A673 (cell line): ENCODE measurements at regions not wholly inside any gene's neighbourhood (a gene's known extent, or its start where the extent isn't known, plus 50 kb on each side); places are given as distances from the start of the nearest gene placed in this dataset.

Source experiments
- BruUV-seq: library from RNA; stranded (reverse); fragments of 400-500 nt; replicated peaks from 2 replicates; lab custom pipeline; 2021; lab: Mats Ljungman, UMichigan
- CTCF ChIA-PET: fragments of 300-600 bp; sonication (Branson Sonifier 250); formaldehyde crosslinking; loops from one replicate; lab custom pipeline; 2022; ENCODE audit warnings: antibody characterized with exemption; lab: Charles Lee
- POLR2A ChIA-PET: fragments of 300-600 bp; sonication (Branson Sonifier 250); formaldehyde crosslinking; loops from one replicate; lab custom pipeline; 2022; ENCODE audit warnings: antibody characterized with exemption; ENCODE audit not compliant: low non-redundant PET; lab: Charles Lee
- DNase-seq: peaks from one replicate; pipeline ENCODE4 v3.0.0-alpha.2; 2015; ENCODE audit warnings: low spot score
- H3K27ac ChIP-seq: fragments of 200-600 bp; sonication (generic); 2 replicates; pipeline ENCODE4 v1.5.1; 2016; ENCODE audit warnings: mixed run types, low read depth, mild to moderate bottlenecking, mixed read lengths, antibody characterized with exemption, low read length; ENCODE audit not compliant: poor library complexity, severe bottlenecking
- H3K27me3 ChIP-seq: fragments of 200-600 bp; sonication (generic); replicated peaks from 2 replicates; pipeline ENCODE4 v1.6.1; 2017; ENCODE audit warnings: mixed run types, low read depth, mild to moderate bottlenecking, mixed read lengths, antibody characterized with exemption, low read length; ENCODE audit not compliant: insufficient read depth, poor library complexity
- H3K36me3 ChIP-seq: fragments of 200-600 bp; sonication (generic); 2 replicates; pipeline ENCODE4 v1.6.1; 2016; ENCODE audit warnings: mixed run types, mild to moderate bottlenecking, mixed read lengths, antibody characterized with exemption, low read length; ENCODE audit not compliant: insufficient read depth, poor library complexity, severe bottlenecking
- H3K4me1 ChIP-seq: fragments of 200-600 bp; sonication (generic); 2 replicates; pipeline ENCODE4 v1.6.1; 2017; ENCODE audit warnings: mixed run types, mild to moderate bottlenecking, mixed read lengths, antibody characterized with exemption, low read length; ENCODE audit not compliant: insufficient read depth, poor library complexity, severe bottlenecking
- H3K4me3 ChIP-seq: fragments of 200-600 bp; sonication (generic); 2 replicates; pipeline ENCODE4 v1.5.1; 2016; ENCODE audit warnings: low read depth, mixed run types, mild to moderate bottlenecking, mixed read lengths, low read length; ENCODE audit not compliant: poor library complexity, severe bottlenecking
- H3K9me3 ChIP-seq: fragments of 200-600 bp; sonication (generic); 2 replicates; pipeline ENCODE4 v1.6.1; 2016; ENCODE audit warnings: mixed run types, low read depth, mild to moderate bottlenecking, mixed read lengths, antibody characterized with exemption, low read length; ENCODE audit not compliant: poor library complexity, severe bottlenecking
- CTCF ChIP-seq: fragments of 300-800, 200-600 bp; sonication (generic); conservative IDR thresholded peaks from 2 replicates; pipeline ENCODE4 v1.5.1; 2017; ENCODE audit warnings: low read depth, mild to moderate bottlenecking, antibody characterized with exemption, low read length, moderate library complexity, mixed read lengths
- EZH2 ChIP-seq: fragments of 200-600 bp; sonication (generic); IDR thresholded peaks from 2 replicates; pipeline ENCODE4 v1.6.1; 2017; ENCODE audit warnings: borderline replicate concordance, low read depth, mild to moderate bottlenecking, mixed read lengths, antibody characterized with exemption, low read length; ENCODE audit not compliant: poor library complexity, severe bottlenecking
- intact Hi-C: fragments of 100-400 bp; cut with micrococcal nuclease; formaldehyde crosslinking; loops from one replicate; pipeline ENCODE4 v1.10.0; 2022; ENCODE audit not compliant: unreplicated experiment

GRCh38 chr7:85498031-85498430 lies 311.2 kb upstream of the SEMA3D start:
- Histone ChIP-seq H3K36me3 (no peaks in the 10 kb centered on the region), H3K27me3 (no peaks in the 10 kb centered on the region), H3K9me3 (no peaks in the 10 kb centered on the region), H3K4me1 (peaks cover 5% of the 10 kb centered on the region), H3K4me3 (no peak overlapping the region), H3K27ac (no peak overlapping the region)
- POLR2A ChIA-PET, result no interaction called here
- CTCF ChIA-PET, result no interaction called here
- TF ChIP-seq EZH2, result no peak
- TF ChIP-seq CTCF, result no peak
- no peak for DNase-seq
- intact Hi-C loops, result no loop called here
- BruUV-seq, result no TSS peak

DNA sequence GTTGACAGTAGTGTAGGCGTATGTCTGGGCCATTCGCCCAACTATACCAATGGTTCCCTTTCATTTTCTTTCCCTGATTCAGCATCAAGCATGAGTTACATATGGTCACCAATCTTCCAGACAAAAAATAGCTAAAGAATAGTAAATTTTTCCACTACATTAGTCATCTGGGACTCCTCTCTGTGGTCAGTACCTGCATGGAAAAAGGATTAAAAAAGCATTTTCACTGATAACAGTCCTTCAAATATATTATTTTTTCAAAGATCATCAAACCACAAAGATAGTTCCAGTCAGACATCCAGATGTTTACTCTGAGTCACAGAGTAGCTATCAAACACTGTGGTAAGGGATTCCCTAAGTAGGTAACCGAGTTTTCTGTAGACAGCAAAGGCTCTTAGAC lies 302.6 kb upstream of the SEMA3D start:
- H3K27me3 ChIP-seq, result no peaks in the 10 kb centered on the region
- no TSS peak for BruUV-seq
- no peak overlapping the region for H3K27ac ChIP-seq
- H3K36me3 ChIP-seq, result no peaks in the 10 kb centered on the region
- ChIA-PET CTCF (interaction anchor here (0.6 kb wide), 1 partner anchor 182 kb away, joined by 3 read pairs; no protein-coding TSS in a partner anchor), POLR2A (no interaction called here)
- no peak for TF ChIP-seq CTCF
- no peak for TF ChIP-seq EZH2
- H3K4me3 ChIP-seq, result no peak overlapping the region
- intact Hi-C loops, result no loop called here
- H3K9me3 ChIP-seq, result no peaks in the 10 kb centered on the region
- H3K4me1 ChIP-seq, result no peaks in the 10 kb centered on the region
- no peak for DNase-seq

DNA sequence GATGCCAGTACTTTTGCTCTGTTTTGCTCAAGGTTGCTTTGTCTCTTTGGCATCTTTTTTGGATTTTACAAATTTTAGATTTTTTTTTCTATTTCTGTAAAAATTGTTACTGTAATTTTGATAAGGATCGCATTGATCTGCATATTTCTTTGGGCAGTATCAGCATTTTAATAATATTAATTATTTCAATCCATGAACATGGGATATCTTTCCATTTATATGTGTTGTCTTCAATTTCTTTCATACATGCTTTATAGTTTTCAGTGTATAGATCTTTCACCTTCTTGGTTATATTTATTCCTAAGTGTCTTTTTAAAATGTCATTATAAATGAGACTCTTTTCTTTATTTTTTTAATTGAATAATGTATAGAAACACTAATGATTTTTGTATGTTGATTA lies 301.6 kb upstream of the SEMA3D start:
- TF ChIP-seq EZH2, result no peak
- TF ChIP-seq CTCF, result no peak
- peaks cover under 1% of the 10 kb centered on the region for H3K4me1 ChIP-seq
- H3K9me3 ChIP-seq, result no peaks in the 10 kb centered on the region
- no peak overlapping the region for H3K27ac ChIP-seq
- DNase-seq, result no peak
- intact Hi-C loops, result no loop called here
- no peaks in the 10 kb centered on the region for H3K27me3 ChIP-seq
- H3K4me3 ChIP-seq, result no peak overlapping the region
- no peaks in the 10 kb centered on the region for H3K36me3 ChIP-seq
- ChIA-PET POLR2A (no interaction called here), CTCF (no interaction called here)
- BruUV-seq, result no TSS peak
